ENCODE measurements at regions not wholly inside any gene's neighbourhood (a gene's known extent, or its start where the extent isn't known, plus 50 kb on each side); places are given as distances from the start of the nearest gene placed in this dataset.

GRCh38 chr1:185581020-185581419 is 153.2 kb upstream of the HMCN1 start:
- TF ChIP-seq EZH2 (IDR thresholded peaks at IDR 0.05; ENCODE audit: borderline replicate concordance, low read length), result no peak
- no peak for TF ChIP-seq CTCF (IDR thresholded peaks at IDR 0.05; ENCODE audit: low read length)
